HEK293 (cell line): ENCODE measurements at regions not wholly inside any gene's neighbourhood (a gene's known extent, or its start where the extent isn't known, plus 50 kb on each side); places are given as distances from the start of the nearest gene placed in this dataset.

ENCODE experiments used
- RBAK ChIP-seq: fragments of 450-650 bp; formaldehyde crosslinking; IDR thresholded peaks from 2 replicates; pipeline ENCODE4 v1.5.1; 2016; ENCODE audit warnings: missing biosample characterization, missing genetic modification characterization
- TF ChIP-seq, protein P1 (sequence below): fragments of 450-650 bp; formaldehyde crosslinking; IDR thresholded peaks from 2 replicates; pipeline ENCODE4 v1.5.1; 2016; ENCODE audit warnings: missing biosample characterization, missing genetic modification characterization, low read depth

DNA sequence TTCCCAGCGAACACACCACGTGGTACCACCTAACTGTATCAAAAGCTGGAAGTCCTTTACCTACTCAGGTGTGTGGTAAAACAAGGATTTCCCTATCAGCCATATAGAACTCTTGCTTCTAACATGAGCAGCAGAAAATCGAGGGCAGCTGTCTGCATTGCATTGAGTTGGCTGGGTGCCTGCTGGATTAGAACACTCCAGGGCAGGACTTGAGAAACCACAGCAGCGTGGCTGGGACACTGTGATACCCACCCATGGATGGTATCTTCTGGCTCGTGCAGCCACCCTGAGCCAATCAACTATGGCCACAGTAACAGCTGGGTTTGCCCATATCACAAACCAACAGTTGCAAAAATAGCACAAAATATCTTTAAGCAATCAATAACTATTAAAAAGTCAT is 188.3 kb downstream of the FBXO15 start:
- TF ChIP-seq, protein P1, sequence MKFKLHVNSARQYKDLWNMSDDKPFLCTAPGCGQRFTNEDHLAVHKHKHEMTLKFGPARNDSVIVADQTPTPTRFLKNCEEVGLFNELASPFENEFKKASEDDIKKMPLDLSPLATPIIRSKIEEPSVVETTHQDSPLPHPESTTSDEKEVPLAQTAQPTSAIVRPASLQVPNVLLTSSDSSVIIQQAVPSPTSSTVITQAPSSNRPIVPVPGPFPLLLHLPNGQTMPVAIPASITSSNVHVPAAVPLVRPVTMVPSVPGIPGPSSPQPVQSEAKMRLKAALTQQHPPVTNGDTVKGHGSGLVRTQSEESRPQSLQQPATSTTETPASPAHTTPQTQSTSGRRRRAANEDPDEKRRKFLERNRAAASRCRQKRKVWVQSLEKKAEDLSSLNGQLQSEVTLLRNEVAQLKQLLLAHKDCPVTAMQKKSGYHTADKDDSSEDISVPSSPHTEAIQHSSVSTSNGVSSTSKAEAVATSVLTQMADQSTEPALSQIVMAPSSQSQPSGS, result no peak
- TF ChIP-seq RBAK (tag by site-specific recombination), result no peak
